ENCODE measurements at regions not wholly inside any gene's neighbourhood (a gene's known extent, or its start where the extent isn't known, plus 50 kb on each side); places are given as distances from the start of the nearest gene placed in this dataset.

DNA sequence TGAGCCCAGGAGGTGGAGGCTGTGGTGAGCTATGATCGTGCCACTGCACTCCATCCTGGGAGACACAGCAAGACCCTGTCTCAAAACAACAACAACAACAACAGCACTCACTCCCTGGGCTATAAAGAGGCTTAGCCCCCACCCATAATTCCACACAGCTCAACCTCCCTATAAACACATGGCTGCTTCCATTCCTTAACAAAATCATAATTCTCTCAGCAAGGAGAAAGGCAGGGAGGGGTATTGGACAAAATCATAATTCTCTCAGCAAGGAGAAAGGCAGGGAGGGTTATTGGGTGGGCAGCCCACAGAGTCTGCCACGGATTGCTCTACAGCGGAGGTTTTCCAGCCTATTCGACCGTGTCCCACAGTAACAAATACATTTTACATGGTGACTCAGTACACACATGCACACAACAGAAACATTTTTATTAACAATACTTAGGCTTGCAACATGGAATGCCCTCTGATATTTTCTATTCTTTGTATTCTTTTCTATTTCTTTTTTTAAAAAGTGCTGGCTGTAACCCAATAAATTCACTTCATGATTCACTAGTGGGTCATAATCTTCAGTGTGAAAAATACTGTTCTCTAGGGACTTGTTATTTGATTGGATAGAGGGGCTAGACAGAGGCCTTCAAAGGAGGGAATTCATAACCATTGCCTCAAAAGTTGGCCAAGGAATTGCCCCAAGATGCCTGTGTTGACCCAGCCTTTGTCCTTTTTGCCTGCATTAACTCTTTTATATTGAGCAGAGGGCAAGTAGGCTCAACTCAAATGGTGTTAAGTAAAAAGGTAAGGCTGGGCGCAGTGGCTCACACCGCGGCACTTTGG lies 50.6 kb upstream of the ZMYND8 start:
- TF ChIP-seq, protein P1, sequence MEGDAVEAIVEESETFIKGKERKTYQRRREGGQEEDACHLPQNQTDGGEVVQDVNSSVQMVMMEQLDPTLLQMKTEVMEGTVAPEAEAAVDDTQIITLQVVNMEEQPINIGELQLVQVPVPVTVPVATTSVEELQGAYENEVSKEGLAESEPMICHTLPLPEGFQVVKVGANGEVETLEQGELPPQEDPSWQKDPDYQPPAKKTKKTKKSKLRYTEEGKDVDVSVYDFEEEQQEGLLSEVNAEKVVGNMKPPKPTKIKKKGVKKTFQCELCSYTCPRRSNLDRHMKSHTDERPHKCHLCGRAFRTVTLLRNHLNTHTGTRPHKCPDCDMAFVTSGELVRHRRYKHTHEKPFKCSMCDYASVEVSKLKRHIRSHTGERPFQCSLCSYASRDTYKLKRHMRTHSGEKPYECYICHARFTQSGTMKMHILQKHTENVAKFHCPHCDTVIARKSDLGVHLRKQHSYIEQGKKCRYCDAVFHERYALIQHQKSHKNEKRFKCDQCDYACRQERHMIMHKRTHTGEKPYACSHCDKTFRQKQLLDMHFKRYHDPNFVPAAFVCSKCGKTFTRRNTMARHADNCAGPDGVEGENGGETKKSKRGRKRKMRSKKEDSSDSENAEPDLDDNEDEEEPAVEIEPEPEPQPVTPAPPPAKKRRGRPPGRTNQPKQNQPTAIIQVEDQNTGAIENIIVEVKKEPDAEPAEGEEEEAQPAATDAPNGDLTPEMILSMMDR (conservative IDR thresholded peaks at IDR 0.05 in 1 of 2, IDR thresholded peaks at IDR 0.05 in 1 of 2; ENCODE audit: extremely low read depth in 1 of 2, insufficient read depth in 1 of 2, low read depth in 1 of 2, low read length in 2 of 2): no peak
- no peak for TF ChIP-seq EZH2 (IDR thresholded peaks at IDR 0.05; ENCODE audit: borderline replicate concordance, low read length)
